HCT116 (cell line): ENCODE measurements at regions not wholly inside any gene's neighbourhood (a gene's known extent, or its start where the extent isn't known, plus 50 kb on each side); places are given as distances from the start of the nearest gene placed in this dataset.
"Not testable (repeated sequence)": the region's sequence is repeated elsewhere in the genome, so short reads cannot be mapped to it uniquely, and the experiment has no call there.

Source experiments
- ATAC-seq: fragments of 200-7000 bp; cut with Tn5 transposase; 2 replicates; pipeline ENCODE4 v1.9.1; 2020; ENCODE audit warnings: mild to moderate bottlenecking, moderate library complexity
- BruUV-seq: library from RNA; stranded (reverse); fragments of 400-500 nt; replicated peaks from 2 replicates; lab custom pipeline; 2021; lab: Mats Ljungman, UMichigan
- CTCF ChIA-PET: fragments of 300-600 bp; sonication (Branson Sonifier 250); formaldehyde crosslinking; loops from one replicate; lab custom pipeline; 2021; ENCODE audit warnings: antibody characterized with exemption; lab: Charles Lee
- POLR2A ChIA-PET: fragments of 300-600, 350-600 bp; sonication (Branson Sonifier 250); formaldehyde crosslinking; loops from one replicate; lab custom pipeline; 2021; ENCODE audit warnings: antibody characterized with exemption; lab: Charles Lee
- RAD21 ChIA-PET, 2 experiments: fragments of 300-600 bp; sonication (Branson Sonifier 250); formaldehyde crosslinking; loops; one replicate each; lab custom pipeline; 2023; ENCODE audit warnings: low total read pairs in 2 of 2; ENCODE audit not compliant: uncharacterized antibody in 2 of 2, unreplicated experiment in 2 of 2, low non-redundant PET in 1 of 2; lab: Charles Lee
- DNase-seq: peaks from one replicate; pipeline ENCODE4 v3.0.0-alpha.2; 2010; ENCODE audit warnings: low read depth, low spot score
- H2AFZ ChIP-seq: fragments of 200-600 bp; shearing (Covaris generic), sonication (generic); 2 replicates; pipeline ENCODE4 v1.6.1; 2017; ENCODE audit warnings: low read depth, mixed run types, mixed read lengths, antibody characterized with exemption, low read length; ENCODE audit not compliant: poor library complexity, severe bottlenecking
- H3K27ac ChIP-seq: 2 replicates; pipeline ENCODE4 v1.5.1; 2012; ENCODE audit warnings: low read depth, low read length
- H3K27me3 ChIP-seq: fragments of 200-600 bp; sonication (generic); 2 replicates; pipeline ENCODE4 v1.6.1; 2016; ENCODE audit warnings: mixed run types, low read length, mixed read lengths; ENCODE audit not compliant: insufficient read depth
- H3K36me3 ChIP-seq, 2 experiments: fragments of 200-500 bp in 1 of 2; fragments of 200-600 bp in 1 of 2; sonication (Bioruptor generic) in 1 of 2; sonication (generic) in 1 of 2; 2 replicates each; pipeline versions ENCODE4 v1.5.1 to v1.6.1; 2014 to 2016; ENCODE audit warnings: low read length in 2 of 2, inconsistent platforms in 1 of 2, mixed read lengths in 1 of 2, mixed run types in 1 of 2; ENCODE audit not compliant: insufficient read depth in 2 of 2, control insufficient read depth in 1 of 2
- H3K4me1 ChIP-seq, 2 experiments: fragments of 200-600 bp in 1 of 2; sonication (generic) in 1 of 2; 2 replicates each; pipeline versions ENCODE4 v1.5.1 to v1.6.1; 2012 to 2017; ENCODE audit warnings: low read length in 2 of 2, inconsistent platforms in 1 of 2, mild to moderate bottlenecking in 1 of 2, mixed read lengths in 1 of 2, mixed run types in 1 of 2, moderate library complexity in 1 of 2; ENCODE audit not compliant: insufficient read depth in 2 of 2, control insufficient read depth in 1 of 2
- H3K4me2 ChIP-seq: fragments of 200-600 bp; sonication (generic); 2 replicates; pipeline ENCODE4 v1.6.1; 2017; ENCODE audit warnings: mixed run types, low read length, mixed read lengths
- H3K4me3 ChIP-seq, 2 experiments: fragments of 200-600 bp in 1 of 2; sonication (generic) in 1 of 2; replicated peaks in 1 of 2; 2 replicates each; pipeline ENCODE4 v1.5.1; 2011 to 2016; ENCODE audit warnings: low read length in 2 of 2, control low read depth in 1 of 2, low read depth in 1 of 2, mild to moderate bottlenecking in 1 of 2, mixed read lengths in 1 of 2, mixed run types in 1 of 2
- H3K79me2 ChIP-seq: fragments of 200-600 bp; sonication (generic); 2 replicates; pipeline ENCODE4 v1.6.1; 2017; ENCODE audit warnings: mild to moderate bottlenecking, mixed run types, low read length, moderate library complexity, mixed read lengths; ENCODE audit not compliant: insufficient read depth
- H3K9ac ChIP-seq: fragments of 200-600 bp; sonication (generic); 2 replicates; pipeline ENCODE4 v1.6.1; 2016; ENCODE audit warnings: low read length, mixed read lengths
- H3K9me2 ChIP-seq: fragments of 200-600 bp; sonication (generic), shearing (Covaris generic); 2 replicates; pipeline ENCODE4 v1.6.1; 2017; ENCODE audit warnings: mixed run types, mild to moderate bottlenecking, moderate library complexity; ENCODE audit not compliant: insufficient read depth
- H3K9me3 ChIP-seq, 2 experiments: fragments of 200-500 bp in 1 of 2; fragments of 200-600 bp in 1 of 2; sonication (Bioruptor generic) in 1 of 2; sonication (generic) in 1 of 2; 2 replicates each; pipeline ENCODE4 v1.6.1; 2014 to 2017; ENCODE audit warnings: low read length in 2 of 2, mixed read lengths in 2 of 2, inconsistent platforms in 1 of 2, low read depth in 1 of 2, mild to moderate bottlenecking in 1 of 2, mixed run types in 1 of 2, moderate library complexity in 1 of 2; ENCODE audit not compliant: control insufficient read depth in 1 of 2, insufficient read depth in 1 of 2
- H4K20me1 ChIP-seq: fragments of 200-600 bp; sonication (generic), shearing (Covaris generic); 2 replicates; pipeline ENCODE4 v1.6.1; 2017; ENCODE audit warnings: mixed run types, mild to moderate bottlenecking, moderate library complexity; ENCODE audit not compliant: insufficient read depth
- CEBPB ChIP-seq: IDR thresholded peaks from 2 replicates; pipeline ENCODE4 v1.6.1; 2012; ENCODE audit warnings: low read depth
- EZH2 ChIP-seq: fragments of 200-600 bp; sonication (generic); IDR thresholded peaks from 2 replicates; pipeline ENCODE4 v1.6.1; 2017; ENCODE audit warnings: antibody characterized with exemption, mixed run types
- POLR2AphosphoS5 ChIP-seq: IDR thresholded peaks from 2 replicates; pipeline ENCODE4 v1.6.1; 2011; ENCODE audit warnings: mild to moderate bottlenecking, low read depth, low read length, moderate library complexity
- RAD21 ChIP-seq: IDR thresholded peaks from 2 replicates; pipeline ENCODE4 v1.6.1; 2012; ENCODE audit warnings: low read depth, mild to moderate bottlenecking
- REST ChIP-seq: IDR thresholded peaks from 2 replicates; pipeline ENCODE4 v1.6.1; 2012; ENCODE audit warnings: low read depth
- intact Hi-C: fragments of 100-400 bp; cut with micrococcal nuclease; formaldehyde crosslinking; loops from 2 replicates; pipeline ENCODE4 v1.10.0; 2022

GRCh38 chr20:47905628-47906347, 120.5 kb upstream of the SULF2 start (continued):
- TF ChIP-seq REST (no peak), CEBPB (no peak), POLR2AphosphoS5 (no peak), RAD21 (no peak), EZH2 (no peak)

GRCh38 chr20:47903009-47903408, 117.7 kb upstream of the SULF2 start:
- H3K9me2 ChIP-seq, RAD21 ChIA-PET, CTCF ChIA-PET, H3K9ac ChIP-seq, H3K79me2 ChIP-seq, H3K27me3 ChIP-seq, BruUV-seq, H2AFZ ChIP-seq, H3K9me3 ChIP-seq, H3K27ac ChIP-seq, ATAC-seq, H3K4me1 ChIP-seq, H3K4me2 ChIP-seq, H3K36me3 ChIP-seq, POLR2A ChIA-PET, intact Hi-C loops, H3K4me3 ChIP-seq, H4K20me1 ChIP-seq, DNase-seq: not testable (repeated sequence)

GRCh38 chr20:47899313-47899712, 114.0 kb upstream of the SULF2 start:
- ATAC-seq, BruUV-seq: not testable (repeated sequence)

More at GRCh38 chr20:47899313-47899712, 114.0 kb upstream of the SULF2 start:
- H2AFZ ChIP-seq, H3K9ac ChIP-seq, H4K20me1 ChIP-seq, CTCF ChIA-PET, H3K27me3 ChIP-seq, H3K4me2 ChIP-seq, H3K36me3 ChIP-seq, H3K9me2 ChIP-seq, H3K4me1 ChIP-seq, H3K79me2 ChIP-seq, POLR2A ChIA-PET, H3K9me3 ChIP-seq, H3K27ac ChIP-seq, H3K4me3 ChIP-seq, DNase-seq, RAD21 ChIA-PET: not testable (repeated sequence)
- intact Hi-C loops = loop anchor here (10.0 kb wide), 1 partner anchor 85 kb away; no protein-coding TSS in a partner anchor
